Cardiac muscle cell (in vitro differentiated cells and primary cell): ENCODE measurements at regions not wholly inside any gene's neighbourhood (a gene's known extent, or its start where the extent isn't known, plus 50 kb on each side); places are given as distances from the start of the nearest gene placed in this dataset.

Experiments
- DNase-seq, 2 donors: peaks; one replicate each; pipeline versions ENCODE4 v3.0.0 to v3.0.0-alpha.2; 2010 to 2017; ENCODE audit warnings: low read depth in 1 of 2, low spot score in 1 of 2
- H3K27ac ChIP-seq: fragments of 200-600 bp; sonication (generic); 2 replicates; pipeline ENCODE4 v1.5.1; 2016
- H3K27me3 ChIP-seq: fragments of 200-600 bp; sonication (generic); 2 replicates; pipeline ENCODE4 v1.6.0; 2016; ENCODE audit warnings: control low read depth
- H3K36me3 ChIP-seq: fragments of 200-600 bp; sonication (generic); 2 replicates; pipeline ENCODE4 v1.5.1; 2016; ENCODE audit warnings: control low read depth
- H3K4me1 ChIP-seq: fragments of 200-600 bp; sonication (generic); 2 replicates; pipeline ENCODE4 v1.8.1; 2017; ENCODE audit warnings: low read depth, mild to moderate bottlenecking, mixed run types
- H3K4me3 ChIP-seq: fragments of 200-600 bp; sonication (generic); 2 replicates; pipeline ENCODE4 v1.5.1; 2016; ENCODE audit warnings: mild to moderate bottlenecking
- H3K9me3 ChIP-seq: fragments of 200-600 bp; sonication (generic); 2 replicates; pipeline ENCODE4 v1.5.1; 2017; ENCODE audit warnings: low read depth, mild to moderate bottlenecking, control low read depth
- CTCF ChIP-seq: IDR thresholded peaks from 2 replicates; pipeline ENCODE4 v1.5.1; 2012; ENCODE audit warnings: low read depth, mild to moderate bottlenecking, low read length

GRCh38 chr20:50404419-50405234, 105.6 kb upstream of the PTPN1 start:
- H3K27me3 ChIP-seq: no peaks in the 10 kb centered on the region
- H3K4me1 ChIP-seq: peaks cover 13% of the 10 kb centered on the region
- no peak overlapping the region for H3K4me3 ChIP-seq
- no peak for TF ChIP-seq CTCF
- H3K36me3 ChIP-seq: no peaks in the 10 kb centered on the region
- H3K9me3 ChIP-seq: no peaks in the 10 kb centered on the region
- no peak overlapping the region for H3K27ac ChIP-seq
- DNase-seq: no peak

GRCh38 chr20:50405235-50405914, 104.8 kb upstream of the PTPN1 start:
- no peak for TF ChIP-seq CTCF
- no peak for DNase-seq
- Histone ChIP-seq H3K27ac (no peak overlapping the region), H3K36me3 (no peaks in the 10 kb centered on the region), H3K27me3 (no peaks in the 10 kb centered on the region), H3K4me1 (peaks cover 5% of the 10 kb centered on the region), H3K9me3 (no peaks in the 10 kb centered on the region), H3K4me3 (no peak overlapping the region)

- H3K4me1 ChIP-seq: peaks cover 5% of the 10 kb centered on the region
- H3K4me3 ChIP-seq: no peak overlapping the region
- H3K27me3 ChIP-seq: no peaks in the 10 kb centered on the region
- no peaks in the 10 kb centered on the region for H3K36me3 ChIP-seq
- no peak for DNase-seq
- no peaks in the 10 kb centered on the region for H3K9me3 ChIP-seq
- no peak overlapping the region for H3K27ac ChIP-seq
- no peak for TF ChIP-seq CTCF
Measured at GRCh38 chr20:50405915-50406609, 104.1 kb upstream of the PTPN1 start.

- no peaks in the 10 kb centered on the region for H3K27me3 ChIP-seq
- H3K4me1 ChIP-seq: peaks cover 5% of the 10 kb centered on the region
- no peaks in the 10 kb centered on the region for H3K9me3 ChIP-seq
- DNase-seq: no peak
- no peak for TF ChIP-seq CTCF
- no peaks in the 10 kb centered on the region for H3K36me3 ChIP-seq
- no peak overlapping the region for H3K27ac ChIP-seq
- no peak overlapping the region for H3K4me3 ChIP-seq
Measured at GRCh38 chr20:50406610-50407136, 103.5 kb upstream of the PTPN1 start.

GRCh38 chr20:50408526-50409364, 101.4 kb upstream of the PTPN1 start:
- H3K4me3 ChIP-seq: no peak overlapping the region
- TF ChIP-seq CTCF: no peak
- DNase-seq: no peak
- peaks cover 5% of the 10 kb centered on the region for H3K4me1 ChIP-seq
- no peaks in the 10 kb centered on the region for H3K27me3 ChIP-seq
- H3K27ac ChIP-seq: no peak overlapping the region
- no peaks in the 10 kb centered on the region for H3K36me3 ChIP-seq
- no peaks in the 10 kb centered on the region for H3K9me3 ChIP-seq
